ENCODE measurements at regions not wholly inside any gene's neighbourhood (a gene's known extent, or its start where the extent isn't known, plus 50 kb on each side); places are given as distances from the start of the nearest gene placed in this dataset.

DNA sequence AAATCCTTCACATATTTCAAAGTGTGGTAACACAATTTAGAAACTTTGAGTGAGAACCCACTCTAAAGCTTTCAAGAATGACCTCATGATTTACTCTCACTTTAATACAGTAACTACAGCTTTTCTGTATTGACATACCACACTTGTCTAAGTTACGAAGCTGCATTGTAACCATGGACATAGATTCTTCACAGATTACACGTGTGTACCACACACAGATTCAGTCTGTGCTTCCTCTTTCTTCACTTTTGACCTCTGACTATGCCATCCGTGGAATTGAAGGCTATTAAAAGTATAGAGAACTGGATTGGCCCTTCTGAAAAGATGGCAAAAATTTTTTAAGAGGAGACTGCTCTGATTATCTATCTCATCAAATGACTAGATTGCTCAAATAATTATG is 172.7 kb downstream of the TANC2 start:
- TF ChIP-seq, protein P1, sequence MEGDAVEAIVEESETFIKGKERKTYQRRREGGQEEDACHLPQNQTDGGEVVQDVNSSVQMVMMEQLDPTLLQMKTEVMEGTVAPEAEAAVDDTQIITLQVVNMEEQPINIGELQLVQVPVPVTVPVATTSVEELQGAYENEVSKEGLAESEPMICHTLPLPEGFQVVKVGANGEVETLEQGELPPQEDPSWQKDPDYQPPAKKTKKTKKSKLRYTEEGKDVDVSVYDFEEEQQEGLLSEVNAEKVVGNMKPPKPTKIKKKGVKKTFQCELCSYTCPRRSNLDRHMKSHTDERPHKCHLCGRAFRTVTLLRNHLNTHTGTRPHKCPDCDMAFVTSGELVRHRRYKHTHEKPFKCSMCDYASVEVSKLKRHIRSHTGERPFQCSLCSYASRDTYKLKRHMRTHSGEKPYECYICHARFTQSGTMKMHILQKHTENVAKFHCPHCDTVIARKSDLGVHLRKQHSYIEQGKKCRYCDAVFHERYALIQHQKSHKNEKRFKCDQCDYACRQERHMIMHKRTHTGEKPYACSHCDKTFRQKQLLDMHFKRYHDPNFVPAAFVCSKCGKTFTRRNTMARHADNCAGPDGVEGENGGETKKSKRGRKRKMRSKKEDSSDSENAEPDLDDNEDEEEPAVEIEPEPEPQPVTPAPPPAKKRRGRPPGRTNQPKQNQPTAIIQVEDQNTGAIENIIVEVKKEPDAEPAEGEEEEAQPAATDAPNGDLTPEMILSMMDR (IDR thresholded peaks at IDR 0.05; ENCODE audit: insufficient read depth, low read length, missing control alignments) = no peak
- no peak overlapping the region for H3K4me3 ChIP-seq (ENCODE audit: low read depth, low read length)
- POLR2A ChIA-PET = no interaction called here
- CTCF ChIA-PET = interaction anchor here (1.1 to 1.7 kb wide), 2 partner anchors 12 to 268 kb away, joined by 3 to 4 read pairs; no protein-coding TSS in a partner anchor
- DNase-seq (ENCODE audit: low read depth, low spot score) = no peak

DNA sequence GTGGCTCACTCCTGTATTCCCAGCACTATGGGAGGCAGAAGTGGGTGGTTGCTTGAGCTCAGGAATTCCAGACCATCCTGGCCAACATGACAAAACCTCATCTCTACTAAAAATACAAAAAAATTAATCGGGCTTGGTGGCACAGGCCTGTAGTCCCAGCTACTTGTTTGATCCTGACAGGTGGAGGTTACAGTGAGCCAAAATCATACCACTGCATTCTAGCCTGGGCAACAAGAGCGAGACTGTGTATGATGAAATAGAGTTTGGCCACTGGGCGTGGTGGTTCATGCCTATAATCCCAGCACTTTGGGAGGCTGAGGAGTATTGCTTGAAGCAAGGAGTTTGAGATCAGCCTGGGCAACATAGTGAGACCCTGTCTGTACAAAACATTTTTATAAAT is 173.3 kb downstream of the TANC2 start:
- POLR2A ChIA-PET = no interaction called here
- H3K4me3 ChIP-seq (ENCODE audit: low read depth, low read length) = no peak overlapping the region
- CTCF ChIA-PET = no interaction called here
- no peak for DNase-seq (ENCODE audit: low read depth, low spot score)
- TF ChIP-seq, protein P1 (IDR thresholded peaks at IDR 0.05; ENCODE audit: insufficient read depth, low read length, missing control alignments) = no peak

DNA sequence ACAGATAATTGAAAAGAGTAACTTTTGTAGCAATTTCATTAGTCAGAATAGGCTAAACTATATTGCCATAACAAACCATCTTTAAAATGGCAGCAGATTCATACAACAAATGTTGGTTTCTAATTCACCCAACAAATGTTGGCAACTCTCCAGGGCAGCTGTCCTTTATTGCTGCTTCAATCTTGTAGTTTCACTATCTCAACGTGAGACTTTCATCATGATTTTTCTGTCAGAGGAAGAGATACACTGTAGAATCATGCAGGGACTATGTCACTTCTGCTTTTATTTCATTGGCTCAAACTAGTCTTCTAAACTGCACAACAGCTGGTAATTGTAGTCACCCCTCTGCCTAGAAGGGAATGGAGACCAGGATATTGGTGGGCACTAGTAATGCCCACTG is 174.2 kb downstream of the TANC2 start:
- DNase-seq (ENCODE audit: low read depth, low spot score) = no peak
- TF ChIP-seq, protein P1 (IDR thresholded peaks at IDR 0.05; ENCODE audit: insufficient read depth, low read length, missing control alignments) = no peak
- CTCF ChIA-PET = no interaction called here

DNA sequence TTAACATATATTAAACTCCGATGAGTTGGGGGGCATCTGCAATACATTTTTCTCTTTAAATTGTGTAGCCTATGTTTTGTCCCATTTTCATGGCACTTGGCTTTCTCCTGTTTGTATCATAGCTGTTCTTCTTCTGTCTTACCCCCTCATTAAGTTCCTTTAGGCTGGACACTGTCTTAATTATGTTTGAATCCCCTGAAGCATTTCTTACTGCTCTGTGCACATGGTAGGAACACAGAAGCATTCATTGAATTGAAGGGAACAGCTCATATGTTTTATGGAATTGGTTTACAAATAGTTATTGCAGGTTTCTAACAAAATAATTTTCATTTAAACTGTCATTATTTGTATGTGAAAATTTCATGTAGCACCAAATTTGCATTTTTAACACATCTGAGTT is 176.8 kb downstream of the TANC2 start:
- TF ChIP-seq, protein P1 (IDR thresholded peaks at IDR 0.05; ENCODE audit: insufficient read depth, low read length, missing control alignments) = no peak
- CTCF ChIA-PET = no interaction called here
- DNase-seq (ENCODE audit: low read depth, low spot score) = no peak
- POLR2A ChIA-PET = no interaction called here
- H3K4me3 ChIP-seq (ENCODE audit: low read depth, low read length) = no peak overlapping the region

More for the DNA sequence above, 174.2 kb downstream of the TANC2 start:
- no peak overlapping the region for H3K4me3 ChIP-seq (ENCODE audit: low read depth, low read length)
- POLR2A ChIA-PET = no interaction called here

DNA sequence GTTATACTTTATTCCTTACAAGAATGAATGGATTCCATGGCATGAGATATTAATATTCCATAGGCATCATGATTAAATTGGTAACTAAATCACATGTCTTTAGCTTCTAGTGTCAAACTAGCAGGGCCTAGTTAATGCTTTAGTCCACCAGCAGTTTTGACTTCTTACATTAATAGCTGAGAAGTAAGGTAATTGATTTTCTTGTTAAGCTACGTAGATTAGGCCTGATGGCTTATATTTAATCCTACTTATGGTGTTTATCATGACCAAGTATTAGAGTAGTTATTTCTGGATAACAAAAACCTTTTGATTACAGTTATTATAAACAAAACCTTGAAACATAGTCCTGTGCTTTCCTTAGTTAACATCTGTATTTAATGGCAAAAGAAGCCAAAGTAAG is 184.5 kb downstream of the TANC2 start:
- ChIA-PET CTCF (interaction anchor here (0.6 to 0.9 kb wide), 4 partner anchors 9 to 461 kb away, joined by 3 to 4 read pairs (median 3); no protein-coding TSS in a partner anchor), POLR2A (interaction anchor here (1.0 kb wide), 1 partner anchor 21 kb away, joined by 3 read pairs; no protein-coding TSS in a partner anchor)
- no peak for DNase-seq (ENCODE audit: low read depth, low spot score)
- TF ChIP-seq, protein P1 (IDR thresholded peaks at IDR 0.05; ENCODE audit: insufficient read depth, low read length, missing control alignments) = no peak
- no peak overlapping the region for H3K4me3 ChIP-seq (ENCODE audit: low read depth, low read length)

DNA sequence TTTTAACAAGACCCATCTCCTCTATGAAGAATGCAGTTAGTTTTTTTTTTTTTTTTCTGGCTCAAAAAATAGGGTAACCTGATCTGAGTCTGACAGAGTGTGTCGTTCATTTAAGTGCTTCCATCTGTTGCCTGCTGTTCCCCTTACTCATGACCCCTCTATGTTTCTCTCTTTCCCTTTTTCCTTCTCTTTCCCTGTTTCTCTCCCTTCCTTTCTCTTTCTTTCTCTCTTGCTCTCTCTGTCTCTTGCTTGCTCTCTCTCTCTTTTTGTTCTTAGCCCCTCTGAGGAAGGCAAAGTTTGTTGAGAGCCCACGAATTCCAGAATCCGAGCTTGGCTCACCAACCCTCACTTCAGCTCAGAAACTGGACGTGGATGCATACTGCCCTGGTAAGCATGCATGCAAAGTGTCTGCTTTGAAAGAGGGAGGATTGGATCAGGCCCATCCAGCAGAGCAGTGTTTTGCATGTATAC is 185.0 kb downstream of the TANC2 start:
- DNase-seq (ENCODE audit: low read depth, low spot score) = no peak
- CTCF ChIA-PET = interaction anchor here (0.6 to 0.9 kb wide), 4 partner anchors 10 to 461 kb away, joined by 3 to 4 read pairs (median 3); no protein-coding TSS in a partner anchor
- POLR2A ChIA-PET = interaction anchor here (1.0 kb wide), 1 partner anchor 20 kb away, joined by 3 read pairs; no protein-coding TSS in a partner anchor
- TF ChIP-seq, protein P1 (IDR thresholded peaks at IDR 0.05; ENCODE audit: insufficient read depth, low read length, missing control alignments) = no peak
- H3K4me3 ChIP-seq (ENCODE audit: low read depth, low read length) = no peak overlapping the region

All from AG04449 (cell line).